ENCODE measurements at regions not wholly inside any gene's neighbourhood (a gene's known extent, or its start where the extent isn't known, plus 50 kb on each side); places are given as distances from the start of the nearest gene placed in this dataset.
"Not testable (repeated sequence)": the region's sequence is repeated elsewhere in the genome, so short reads cannot be mapped to it uniquely, and the experiment has no call there.

GRCh38 chrX:26581091-26581490 is 365.1 kb downstream of the MAGEB5 start:
- no peak for DNase-seq

- DNase-seq = no peak
Measured at GRCh38 chrX:26580021-26580420, 364.1 kb downstream of the MAGEB5 start.

- DNase-seq = no peak
Measured at GRCh38 chrX:26574234-26574633, 358.3 kb downstream of the MAGEB5 start.

- DNase-seq = no peak
Measured at GRCh38 chrX:26562156-26562555, 346.2 kb downstream of the MAGEB5 start.

GRCh38 chrX:26559855-26560254 is 343.9 kb downstream of the MAGEB5 start:
- DNase-seq = no peak

- no peak for DNase-seq
Measured at GRCh38 chrX:26558719-26559386, 342.9 kb downstream of the MAGEB5 start.

GRCh38 chrX:26557691-26558321 is 341.8 kb downstream of the MAGEB5 start:
- DNase-seq = no peak

- not testable (repeated sequence) for DNase-seq
Measured at GRCh38 chrX:26525768-26526167, 309.8 kb downstream of the MAGEB5 start.

- DNase-seq = no peak
Measured at GRCh38 chrX:26522501-26522900, 306.5 kb downstream of the MAGEB5 start.

- DNase-seq = no peak
Measured at GRCh38 chrX:26511589-26512363, 295.8 kb downstream of the MAGEB5 start.

- no peak for DNase-seq
Measured at GRCh38 chrX:26470941-26471340, 255.0 kb downstream of the MAGEB5 start.

GRCh38 chrX:26466387-26466786 is 250.4 kb downstream of the MAGEB5 start:
- DNase-seq = no peak

- no peak for DNase-seq
Measured at GRCh38 chrX:26445288-26445687, 229.3 kb downstream of the MAGEB5 start.

GRCh38 chrX:26444417-26444816 is 228.4 kb downstream of the MAGEB5 start:
- DNase-seq = not testable (repeated sequence)

- no peak for DNase-seq
Measured at GRCh38 chrX:26442340-26442739, 226.4 kb downstream of the MAGEB5 start.

- DNase-seq = no peak
Measured at GRCh38 chrX:26414534-26414933, 198.6 kb downstream of the MAGEB5 start.

GRCh38 chrX:26411045-26411444 is 195.1 kb downstream of the MAGEB5 start:
- DNase-seq = no peak

GRCh38 chrX:26409636-26410035 is 193.7 kb downstream of the MAGEB5 start:
- no peak for DNase-seq

GRCh38 chrX:26387906-26388305 is 171.9 kb downstream of the MAGEB5 start:
- no peak for DNase-seq

- DNase-seq = no peak
Measured at GRCh38 chrX:26376037-26376708, 160.2 kb downstream of the MAGEB5 start.

- DNase-seq = no peak
Measured at GRCh38 chrX:26375346-26375745, 159.4 kb downstream of the MAGEB5 start.

GRCh38 chrX:26373829-26374228 is 157.9 kb downstream of the MAGEB5 start:
- DNase-seq = no peak

- DNase-seq = no peak
Measured at GRCh38 chrX:26352891-26353430, 137.0 kb downstream of the MAGEB5 start.
